HCT116 (cell line): ENCODE measurements at regions not wholly inside any gene's neighbourhood (a gene's known extent, or its start where the extent isn't known, plus 50 kb on each side); places are given as distances from the start of the nearest gene placed in this dataset.

ENCODE experiments used
- ATAC-seq: fragments of 200-7000 bp; cut with Tn5 transposase; 2 replicates; pipeline ENCODE4 v1.9.1; 2020; ENCODE audit warnings: mild to moderate bottlenecking, moderate library complexity
- BruUV-seq: library from RNA; stranded (reverse); fragments of 400-500 nt; replicated peaks from 2 replicates; lab custom pipeline; 2021; lab: Mats Ljungman, UMichigan
- CTCF ChIA-PET: fragments of 300-600 bp; sonication (Branson Sonifier 250); formaldehyde crosslinking; loops from one replicate; lab custom pipeline; 2021; ENCODE audit warnings: antibody characterized with exemption; lab: Charles Lee
- POLR2A ChIA-PET: fragments of 300-600, 350-600 bp; sonication (Branson Sonifier 250); formaldehyde crosslinking; loops from one replicate; lab custom pipeline; 2021; ENCODE audit warnings: antibody characterized with exemption; lab: Charles Lee
- RAD21 ChIA-PET, 2 experiments: fragments of 300-600 bp; sonication (Branson Sonifier 250); formaldehyde crosslinking; loops; one replicate each; lab custom pipeline; 2023; ENCODE audit warnings: low total read pairs in 2 of 2; ENCODE audit not compliant: uncharacterized antibody in 2 of 2, unreplicated experiment in 2 of 2, low non-redundant PET in 1 of 2; lab: Charles Lee
- DNase-seq: peaks from one replicate; pipeline ENCODE4 v3.0.0-alpha.2; 2010; ENCODE audit warnings: low read depth, low spot score
- H2AFZ ChIP-seq: fragments of 200-600 bp; shearing (Covaris generic), sonication (generic); 2 replicates; pipeline ENCODE4 v1.6.1; 2017; ENCODE audit warnings: low read depth, mixed run types, mixed read lengths, antibody characterized with exemption, low read length; ENCODE audit not compliant: poor library complexity, severe bottlenecking
- H3K27ac ChIP-seq: 2 replicates; pipeline ENCODE4 v1.5.1; 2012; ENCODE audit warnings: low read depth, low read length
- H3K27me3 ChIP-seq: fragments of 200-600 bp; sonication (generic); 2 replicates; pipeline ENCODE4 v1.6.1; 2016; ENCODE audit warnings: mixed run types, low read length, mixed read lengths; ENCODE audit not compliant: insufficient read depth
- H3K36me3 ChIP-seq, 2 experiments: fragments of 200-500 bp in 1 of 2; fragments of 200-600 bp in 1 of 2; sonication (Bioruptor generic) in 1 of 2; sonication (generic) in 1 of 2; 2 replicates each; pipeline versions ENCODE4 v1.5.1 to v1.6.1; 2014 to 2016; ENCODE audit warnings: low read length in 2 of 2, inconsistent platforms in 1 of 2, mixed read lengths in 1 of 2, mixed run types in 1 of 2; ENCODE audit not compliant: insufficient read depth in 2 of 2, control insufficient read depth in 1 of 2
- H3K4me1 ChIP-seq, 2 experiments: fragments of 200-600 bp in 1 of 2; sonication (generic) in 1 of 2; 2 replicates each; pipeline versions ENCODE4 v1.5.1 to v1.6.1; 2012 to 2017; ENCODE audit warnings: low read length in 2 of 2, inconsistent platforms in 1 of 2, mild to moderate bottlenecking in 1 of 2, mixed read lengths in 1 of 2, mixed run types in 1 of 2, moderate library complexity in 1 of 2; ENCODE audit not compliant: insufficient read depth in 2 of 2, control insufficient read depth in 1 of 2
- H3K4me2 ChIP-seq: fragments of 200-600 bp; sonication (generic); 2 replicates; pipeline ENCODE4 v1.6.1; 2017; ENCODE audit warnings: mixed run types, low read length, mixed read lengths
- H3K4me3 ChIP-seq, 2 experiments: fragments of 200-600 bp in 1 of 2; sonication (generic) in 1 of 2; replicated peaks in 1 of 2; 2 replicates each; pipeline ENCODE4 v1.5.1; 2011 to 2016; ENCODE audit warnings: low read length in 2 of 2, control low read depth in 1 of 2, low read depth in 1 of 2, mild to moderate bottlenecking in 1 of 2, mixed read lengths in 1 of 2, mixed run types in 1 of 2
- H3K79me2 ChIP-seq: fragments of 200-600 bp; sonication (generic); 2 replicates; pipeline ENCODE4 v1.6.1; 2017; ENCODE audit warnings: mild to moderate bottlenecking, mixed run types, low read length, moderate library complexity, mixed read lengths; ENCODE audit not compliant: insufficient read depth
- H3K9ac ChIP-seq: fragments of 200-600 bp; sonication (generic); 2 replicates; pipeline ENCODE4 v1.6.1; 2016; ENCODE audit warnings: low read length, mixed read lengths
- H3K9me2 ChIP-seq: fragments of 200-600 bp; sonication (generic), shearing (Covaris generic); 2 replicates; pipeline ENCODE4 v1.6.1; 2017; ENCODE audit warnings: mixed run types, mild to moderate bottlenecking, moderate library complexity; ENCODE audit not compliant: insufficient read depth
- H3K9me3 ChIP-seq, 2 experiments: fragments of 200-500 bp in 1 of 2; fragments of 200-600 bp in 1 of 2; sonication (Bioruptor generic) in 1 of 2; sonication (generic) in 1 of 2; 2 replicates each; pipeline ENCODE4 v1.6.1; 2014 to 2017; ENCODE audit warnings: low read length in 2 of 2, mixed read lengths in 2 of 2, inconsistent platforms in 1 of 2, low read depth in 1 of 2, mild to moderate bottlenecking in 1 of 2, mixed run types in 1 of 2, moderate library complexity in 1 of 2; ENCODE audit not compliant: control insufficient read depth in 1 of 2, insufficient read depth in 1 of 2
- H4K20me1 ChIP-seq: fragments of 200-600 bp; sonication (generic), shearing (Covaris generic); 2 replicates; pipeline ENCODE4 v1.6.1; 2017; ENCODE audit warnings: mixed run types, mild to moderate bottlenecking, moderate library complexity; ENCODE audit not compliant: insufficient read depth
- EZH2 ChIP-seq: fragments of 200-600 bp; sonication (generic); IDR thresholded peaks from 2 replicates; pipeline ENCODE4 v1.6.1; 2017; ENCODE audit warnings: antibody characterized with exemption, mixed run types
- JUND ChIP-seq: IDR thresholded peaks from 2 replicates; pipeline ENCODE4 v1.6.1; 2012
- POLR2AphosphoS5 ChIP-seq: IDR thresholded peaks from 2 replicates; pipeline ENCODE4 v1.6.1; 2011; ENCODE audit warnings: mild to moderate bottlenecking, low read depth, low read length, moderate library complexity
- SP1 ChIP-seq: IDR thresholded peaks from 2 replicates; pipeline ENCODE4 v1.6.1; 2012; ENCODE audit warnings: low read depth
- TCF7L2 ChIP-seq: IDR thresholded peaks from 2 replicates; pipeline ENCODE4 v1.7.0; 2011; ENCODE audit warnings: borderline replicate concordance, inconsistent platforms; ENCODE audit not compliant: insufficient read depth, insufficient read length; ENCODE audit errors: extremely low read depth
- ZNF274 ChIP-seq: fragments of 200-500 bp; sonication (Bioruptor generic); IDR thresholded peaks from 2 replicates; pipeline ENCODE4 v1.6.1; 2014; ENCODE audit warnings: mild to moderate bottlenecking, low read depth, low read length, inconsistent platforms
- intact Hi-C: fragments of 100-400 bp; cut with micrococcal nuclease; formaldehyde crosslinking; loops from 2 replicates; pipeline ENCODE4 v1.10.0; 2022
- TF ChIP-seq, protein P1 (sequence below): IDR thresholded peaks from 2 replicates; pipeline ENCODE4 v1.6.1; 2012; ENCODE audit warnings: low read depth
- TF ChIP-seq, protein P2 (sequence below), 3 experiments: fragments of 200-600 bp in 1 of 3; sonication (generic) in 1 of 3; IDR thresholded peaks in 2 of 3; conservative IDR thresholded peaks in 1 of 3; 2 replicates each; pipeline ENCODE4 v1.5.1; 2012 to 2017; ENCODE audit warnings: low read depth in 2 of 3, low read length in 2 of 3, antibody characterized with exemption in 1 of 3, borderline replicate concordance in 1 of 3, control low read depth in 1 of 3, mild to moderate bottlenecking in 1 of 3, mixed read lengths in 1 of 3, mixed run types in 1 of 3, moderate library complexity in 1 of 3; ENCODE audit not compliant: insufficient read depth in 1 of 3

DNA sequence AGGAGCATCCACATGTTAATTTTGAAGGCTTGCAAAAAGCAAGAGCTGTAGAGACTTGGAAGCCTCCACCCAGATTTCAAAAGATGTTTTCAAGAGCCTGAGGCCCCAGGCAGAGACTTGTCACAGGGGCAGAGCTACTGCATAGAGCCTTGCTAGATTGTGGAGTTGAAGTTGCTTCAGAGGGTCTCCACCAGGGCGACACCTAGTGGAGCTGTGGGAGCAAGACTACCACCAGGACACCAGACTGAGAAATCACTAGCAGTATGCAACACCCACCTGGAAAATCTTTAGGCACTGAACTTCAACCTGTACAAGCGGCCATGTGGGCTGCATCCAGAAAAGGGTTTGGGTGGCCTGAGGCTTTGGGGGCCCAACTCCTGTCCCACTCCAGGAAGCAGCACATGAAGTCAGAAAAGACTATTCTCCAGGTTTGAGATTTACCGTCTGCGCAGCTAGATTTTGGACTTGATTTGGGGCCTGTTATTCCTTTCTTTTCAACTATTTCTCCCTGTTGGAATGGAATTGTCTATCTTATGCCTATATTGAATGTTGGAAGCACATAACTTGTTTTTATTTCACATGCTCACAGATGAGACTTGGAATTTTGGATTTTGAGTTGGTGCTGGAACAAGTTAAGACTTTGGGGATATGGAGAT lies 508.6 kb downstream of the FLRT2 start:
- ATAC-seq = no peak
- H3K36me3 ChIP-seq = no peaks in the 10 kb centered on the region
- no peak overlapping the region for H2AFZ ChIP-seq
- no peaks in the 10 kb centered on the region for H3K4me1 ChIP-seq
- no peaks in the 10 kb centered on the region for H4K20me1 ChIP-seq
- RAD21 ChIA-PET = no interaction called here
- no peak overlapping the region for H3K9ac ChIP-seq
- DNase-seq = no peak
- H3K9me3 ChIP-seq = peaks cover 0 to 12% of the 10 kb centered on the region in 2 experiments; a peak in 1 of 4 replicates
- no TSS peak for BruUV-seq
- no peaks in the 10 kb centered on the region for H3K27me3 ChIP-seq
- H3K4me3 ChIP-seq = no peak overlapping the region
- CTCF ChIA-PET = no interaction called here
- intact Hi-C loops = no loop called here
- H3K4me2 ChIP-seq = no peak overlapping the region
- no peaks in the 10 kb centered on the region for H3K79me2 ChIP-seq
- H3K27ac ChIP-seq = no peak overlapping the region
- POLR2A ChIA-PET = no interaction called here
- TF ChIP-seq ZNF274 (no peak), TCF7L2 (no peak), EZH2 (no peak), JUND (no peak), SP1 (no peak), POLR2AphosphoS5 (no peak)
- TF ChIP-seq, protein P1, sequence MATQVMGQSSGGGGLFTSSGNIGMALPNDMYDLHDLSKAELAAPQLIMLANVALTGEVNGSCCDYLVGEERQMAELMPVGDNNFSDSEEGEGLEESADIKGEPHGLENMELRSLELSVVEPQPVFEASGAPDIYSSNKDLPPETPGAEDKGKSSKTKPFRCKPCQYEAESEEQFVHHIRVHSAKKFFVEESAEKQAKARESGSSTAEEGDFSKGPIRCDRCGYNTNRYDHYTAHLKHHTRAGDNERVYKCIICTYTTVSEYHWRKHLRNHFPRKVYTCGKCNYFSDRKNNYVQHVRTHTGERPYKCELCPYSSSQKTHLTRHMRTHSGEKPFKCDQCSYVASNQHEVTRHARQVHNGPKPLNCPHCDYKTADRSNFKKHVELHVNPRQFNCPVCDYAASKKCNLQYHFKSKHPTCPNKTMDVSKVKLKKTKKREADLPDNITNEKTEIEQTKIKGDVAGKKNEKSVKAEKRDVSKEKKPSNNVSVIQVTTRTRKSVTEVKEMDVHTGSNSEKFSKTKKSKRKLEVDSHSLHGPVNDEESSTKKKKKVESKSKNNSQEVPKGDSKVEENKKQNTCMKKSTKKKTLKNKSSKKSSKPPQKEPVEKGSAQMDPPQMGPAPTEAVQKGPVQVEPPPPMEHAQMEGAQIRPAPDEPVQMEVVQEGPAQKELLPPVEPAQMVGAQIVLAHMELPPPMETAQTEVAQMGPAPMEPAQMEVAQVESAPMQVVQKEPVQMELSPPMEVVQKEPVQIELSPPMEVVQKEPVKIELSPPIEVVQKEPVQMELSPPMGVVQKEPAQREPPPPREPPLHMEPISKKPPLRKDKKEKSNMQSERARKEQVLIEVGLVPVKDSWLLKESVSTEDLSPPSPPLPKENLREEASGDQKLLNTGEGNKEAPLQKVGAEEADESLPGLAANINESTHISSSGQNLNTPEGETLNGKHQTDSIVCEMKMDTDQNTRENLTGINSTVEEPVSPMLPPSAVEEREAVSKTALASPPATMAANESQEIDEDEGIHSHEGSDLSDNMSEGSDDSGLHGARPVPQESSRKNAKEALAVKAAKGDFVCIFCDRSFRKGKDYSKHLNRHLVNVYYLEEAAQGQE = no peak
- TF ChIP-seq, protein P2, sequence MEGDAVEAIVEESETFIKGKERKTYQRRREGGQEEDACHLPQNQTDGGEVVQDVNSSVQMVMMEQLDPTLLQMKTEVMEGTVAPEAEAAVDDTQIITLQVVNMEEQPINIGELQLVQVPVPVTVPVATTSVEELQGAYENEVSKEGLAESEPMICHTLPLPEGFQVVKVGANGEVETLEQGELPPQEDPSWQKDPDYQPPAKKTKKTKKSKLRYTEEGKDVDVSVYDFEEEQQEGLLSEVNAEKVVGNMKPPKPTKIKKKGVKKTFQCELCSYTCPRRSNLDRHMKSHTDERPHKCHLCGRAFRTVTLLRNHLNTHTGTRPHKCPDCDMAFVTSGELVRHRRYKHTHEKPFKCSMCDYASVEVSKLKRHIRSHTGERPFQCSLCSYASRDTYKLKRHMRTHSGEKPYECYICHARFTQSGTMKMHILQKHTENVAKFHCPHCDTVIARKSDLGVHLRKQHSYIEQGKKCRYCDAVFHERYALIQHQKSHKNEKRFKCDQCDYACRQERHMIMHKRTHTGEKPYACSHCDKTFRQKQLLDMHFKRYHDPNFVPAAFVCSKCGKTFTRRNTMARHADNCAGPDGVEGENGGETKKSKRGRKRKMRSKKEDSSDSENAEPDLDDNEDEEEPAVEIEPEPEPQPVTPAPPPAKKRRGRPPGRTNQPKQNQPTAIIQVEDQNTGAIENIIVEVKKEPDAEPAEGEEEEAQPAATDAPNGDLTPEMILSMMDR (IDR thresholded peaks at IDR 0.05 in 2 of 3, conservative IDR thresholded peaks at IDR 0.05 in 1 of 3; ENCODE audit: borderline replicate concordance in 1 of 3, insufficient read depth in 1 of 3, low read depth in 2 of 3, low read length in 2 of 3) = peak in 2 of 3 experiments; percentile 33 to 39; a peak in 4 of 6 replicates
- no peaks in the 10 kb centered on the region for H3K9me2 ChIP-seq
